ENCODE measurements at regions not wholly inside any gene's neighbourhood (a gene's known extent, or its start where the extent isn't known, plus 50 kb on each side); places are given as distances from the start of the nearest gene placed in this dataset.

- DNase-seq (ENCODE audit: extremely low read depth in 1 of 2, low read depth in 1 of 2) = no peak
Observed at GRCh38 chr11:70775386-70776075, 377.2 kb downstream of the CTTN start.

GRCh38 chr11:70776914-70777532 is 378.7 kb downstream of the CTTN start:
- no peak for DNase-seq (ENCODE audit: extremely low read depth in 1 of 2, low read depth in 1 of 2)

GRCh38 chr11:70778883-70779282 is 380.6 kb downstream of the CTTN start:
- DNase-seq (ENCODE audit: extremely low read depth in 1 of 2, low read depth in 1 of 2) = no peak

- DNase-seq (ENCODE audit: extremely low read depth in 1 of 2, low read depth in 1 of 2) = no peak
Observed at GRCh38 chr11:70779433-70780245, 381.3 kb downstream of the CTTN start.

GRCh38 chr11:70780246-70780535 is 381.9 kb downstream of the CTTN start:
- DNase-seq (ENCODE audit: extremely low read depth in 1 of 2, low read depth in 1 of 2) = no peak

GRCh38 chr11:70782401-70782913 is 384.1 kb downstream of the CTTN start:
- DNase-seq (ENCODE audit: extremely low read depth in 1 of 2, low read depth in 1 of 2) = no peak

- no peak for DNase-seq (ENCODE audit: extremely low read depth in 1 of 2, low read depth in 1 of 2)
Observed at GRCh38 chr11:70783356-70783755, 385.0 kb downstream of the CTTN start.

GRCh38 chr11:70783821-70784220 is 385.5 kb downstream of the CTTN start:
- DNase-seq (ENCODE audit: extremely low read depth in 1 of 2, low read depth in 1 of 2) = no peak

GRCh38 chr11:70785372-70785771 is 387.0 kb downstream of the CTTN start:
- DNase-seq (ENCODE audit: extremely low read depth in 1 of 2, low read depth in 1 of 2) = no peak

GRCh38 chr11:70786021-70786665 is 387.8 kb downstream of the CTTN start:
- DNase-seq (ENCODE audit: extremely low read depth in 1 of 2, low read depth in 1 of 2) = no peak

GRCh38 chr11:70788248-70789022 is 390.1 kb downstream of the CTTN start:
- DNase-seq (ENCODE audit: extremely low read depth in 1 of 2, low read depth in 1 of 2) = no peak

GRCh38 chr11:70790671-70791300 is 392.5 kb downstream of the CTTN start:
- no peak for DNase-seq (ENCODE audit: extremely low read depth in 1 of 2, low read depth in 1 of 2)

- no peak for DNase-seq (ENCODE audit: extremely low read depth in 1 of 2, low read depth in 1 of 2)
Observed at GRCh38 chr11:70796648-70797227, 398.4 kb downstream of the CTTN start.

- no peak for DNase-seq (ENCODE audit: extremely low read depth in 1 of 2, low read depth in 1 of 2)
Observed at GRCh38 chr11:70798296-70798695, 400.0 kb downstream of the CTTN start.

- DNase-seq (ENCODE audit: extremely low read depth in 1 of 2, low read depth in 1 of 2) = no peak
Observed at GRCh38 chr11:70799386-70799785, 401.1 kb downstream of the CTTN start.

GRCh38 chr11:70802185-70802584 is 403.9 kb downstream of the CTTN start:
- no peak for DNase-seq (ENCODE audit: extremely low read depth in 1 of 2, low read depth in 1 of 2)

GRCh38 chr11:70804139-70804837 is 406.0 kb downstream of the CTTN start:
- no peak for DNase-seq (ENCODE audit: extremely low read depth in 1 of 2, low read depth in 1 of 2)

GRCh38 chr11:70805243-70805642 is 406.9 kb downstream of the CTTN start:
- DNase-seq (ENCODE audit: extremely low read depth in 1 of 2, low read depth in 1 of 2) = no peak

- no peak for DNase-seq (ENCODE audit: extremely low read depth in 1 of 2, low read depth in 1 of 2)
Observed at GRCh38 chr11:70805971-70806370, 407.6 kb downstream of the CTTN start.
